Neural progenitor cell (in vitro differentiated cells): ENCODE measurements at regions not wholly inside any gene's neighbourhood (a gene's known extent, or its start where the extent isn't known, plus 50 kb on each side); places are given as distances from the start of the nearest gene placed in this dataset.
A peak's percentile ranks its signal among the peaks of the same experiment; 100 is the strongest.
"Not testable (repeated sequence)": the region's sequence is repeated elsewhere in the genome, so short reads cannot be mapped to it uniquely, and the experiment has no call there.

Source experiments
- DNase-seq: peaks from one replicate; pipeline ENCODE4 v3.0.0-alpha.2; 2016; ENCODE audit warnings: low spot score
- H2AFZ ChIP-seq: fragments of 200-600 bp; sonication (generic); replicated peaks from 2 replicates; pipeline ENCODE4 v1.6.1; 2016; ENCODE audit warnings: antibody characterized with exemption
- H3F3A ChIP-seq: fragments of 200-600 bp; sonication (generic); 2 replicates; pipeline ENCODE4 v1.6.1; 2016; ENCODE audit warnings: antibody characterized with exemption, low read depth
- H3K27ac ChIP-seq: fragments of 200-600 bp; sonication (generic); 2 replicates; pipeline ENCODE4 v1.5.1; 2016; ENCODE audit warnings: mild to moderate bottlenecking
- H3K27me3 ChIP-seq: fragments of 200-600 bp; sonication (generic); 2 replicates; pipeline ENCODE4 v1.6.1; 2016; ENCODE audit warnings: mild to moderate bottlenecking, moderate library complexity
- H3K36me3 ChIP-seq: fragments of 200-600 bp; sonication (generic); 2 replicates; pipeline ENCODE4 v1.5.1; 2016
- H3K4me1 ChIP-seq: fragments of 200-600 bp; sonication (generic); 2 replicates; pipeline ENCODE4 v1.6.1; 2016; ENCODE audit warnings: mixed run types
- H3K4me2 ChIP-seq: fragments of 200-600 bp; sonication (generic); 2 replicates; pipeline ENCODE4 v1.6.1; 2016
- H3K4me3 ChIP-seq: fragments of 200-600 bp; sonication (generic); 2 replicates; pipeline ENCODE4 v1.5.1; 2016
- H3K79me2 ChIP-seq: fragments of 200-600 bp; sonication (generic); 2 replicates; pipeline ENCODE4 v1.6.1; 2016; ENCODE audit warnings: low read depth
- H3K9ac ChIP-seq: fragments of 200-600 bp; sonication (generic); 2 replicates; pipeline ENCODE4 v1.6.1; 2016
- H3K9me3 ChIP-seq: fragments of 200-600 bp; sonication (generic); 2 replicates; pipeline ENCODE4 v1.5.1; 2016; ENCODE audit warnings: low read depth
- H4K20me1 ChIP-seq: fragments of 200-600 bp; sonication (generic); 2 replicates; pipeline ENCODE4 v1.6.1; 2016; ENCODE audit warnings: low read depth
- H3K27ac Mint-ChIP-seq: 3 replicates; pipeline ENCODE4 v1.8.0; 2021; ENCODE audit warnings: mixed read lengths
- H3K27me3 Mint-ChIP-seq: 2 replicates; pipeline ENCODE4 v1.8.0; 2022; ENCODE audit warnings: low read depth, mild to moderate bottlenecking, inconsistent platforms, moderate library complexity, mixed read lengths; ENCODE audit not compliant: insufficient read depth
- H3K36me3 Mint-ChIP-seq: 3 replicates; pipeline ENCODE4 v1.8.0; 2021; ENCODE audit warnings: mixed read lengths
- H3K4me1 Mint-ChIP-seq: 3 replicates; pipeline ENCODE4 v1.8.0; 2021; ENCODE audit warnings: mixed read lengths
- H3K4me3 Mint-ChIP-seq: 3 replicates; pipeline ENCODE4 v1.8.0; 2021; ENCODE audit warnings: mild to moderate bottlenecking, moderate library complexity, mixed read lengths
- H3K9me3 Mint-ChIP-seq: 3 replicates; pipeline ENCODE4 v1.8.0; 2020; ENCODE audit warnings: mixed read lengths
- CTCF ChIP-seq: fragments of 200-600 bp; sonication (generic); IDR thresholded peaks from 2 replicates; pipeline ENCODE4 v1.5.1; 2017; ENCODE audit warnings: antibody characterized with exemption, mild to moderate bottlenecking
- EZH2 ChIP-seq: fragments of 200-600 bp; sonication (generic); IDR thresholded peaks from 2 replicates; pipeline ENCODE4 v1.6.1; 2017; ENCODE audit warnings: antibody characterized with exemption, mild to moderate bottlenecking, moderate library complexity
- EZH2phosphoT487 ChIP-seq: fragments of 200-600 bp; sonication (generic); IDR thresholded peaks from 2 replicates; pipeline ENCODE4 v1.6.1; 2017; ENCODE audit warnings: antibody characterized with exemption

- no peak overlapping the region for H3K9ac ChIP-seq
- H2AFZ ChIP-seq: no peak overlapping the region
- H3K27me3 ChIP-seq: no peaks in the 10 kb centered on the region
- H3K27ac ChIP-seq: no peak overlapping the region
- DNase-seq: no peak
- H3K4me2 ChIP-seq: no peak overlapping the region
- no peaks in the 10 kb centered on the region for H3K9me3 Mint-ChIP-seq
- no peaks in the 10 kb centered on the region for H3K4me1 Mint-ChIP-seq
- TF ChIP-seq EZH2 (no peak), EZH2phosphoT487 (no peak), CTCF (no peak)
- H3K36me3 ChIP-seq: no peaks in the 10 kb centered on the region
- no peak overlapping the region for H3K4me3 Mint-ChIP-seq
- no peaks in the 10 kb centered on the region for H3K79me2 ChIP-seq
- H3K9me3 ChIP-seq: no peaks in the 10 kb centered on the region
- H3K27me3 Mint-ChIP-seq: peaks cover 6% of the 10 kb centered on the region
- H3K27ac Mint-ChIP-seq: no peak overlapping the region
- H3F3A ChIP-seq: no peaks in the 10 kb centered on the region
- H3K36me3 Mint-ChIP-seq: no peaks in the 10 kb centered on the region
- H3K4me1 ChIP-seq: no peaks in the 10 kb centered on the region
- H4K20me1 ChIP-seq: no peaks in the 10 kb centered on the region
- H3K4me3 ChIP-seq: no peak overlapping the region
Measured at GRCh38 chr15:61374848-61375247, 145.7 kb upstream of the RORA start.

- Histone ChIP-seq H3K27me3 (peaks cover 4% of the 10 kb centered on the region), H4K20me1 (no peaks in the 10 kb centered on the region), H2AFZ (no peak overlapping the region), H3K9me3 (no peaks in the 10 kb centered on the region), H3K4me1 (peaks cover 5% of the 10 kb centered on the region), H3K4me3 (no peak overlapping the region), H3F3A (no peaks in the 10 kb centered on the region), H3K27ac (no peak overlapping the region), H3K79me2 (no peaks in the 10 kb centered on the region), H3K4me2 (no peak overlapping the region), H3K9ac (no peak overlapping the region), H3K36me3 (no peaks in the 10 kb centered on the region)
- TF ChIP-seq EZH2phosphoT487 (no peak), EZH2 (no peak), CTCF (no peak)
- Mint-ChIP-seq H3K27ac (no peak overlapping the region), H3K4me3 (no peak overlapping the region), H3K9me3 (peaks cover 10% of the 10 kb centered on the region), H3K4me1 (peaks cover 8% of the 10 kb centered on the region), H3K27me3 (no peaks in the 10 kb centered on the region), H3K36me3 (peaks cover 2% of the 10 kb centered on the region)
- no peak for DNase-seq
Measured at GRCh38 chr15:61367953-61368352, 138.9 kb upstream of the RORA start.

- Histone ChIP-seq H3K4me3 (peak overlapping the region; percentile 7), H3K27ac (no peak overlapping the region), H4K20me1 (no peaks in the 10 kb centered on the region), H2AFZ (peak overlapping the region; percentile 75), H3K27me3 (peaks cover 4% of the 10 kb centered on the region), H3K9ac (no peak overlapping the region), H3K9me3 (no peaks in the 10 kb centered on the region), H3K79me2 (no peaks in the 10 kb centered on the region), H3K4me2 (peak overlapping the region; percentile 34), H3K36me3 (no peaks in the 10 kb centered on the region), H3F3A (no peaks in the 10 kb centered on the region), H3K4me1 (peaks cover 5% of the 10 kb centered on the region)
- Mint-ChIP-seq H3K36me3 (peaks cover 2% of the 10 kb centered on the region), H3K27me3 (no peaks in the 10 kb centered on the region), H3K27ac (no peak overlapping the region), H3K9me3 (peaks cover 21% of the 10 kb centered on the region), H3K4me1 (peaks cover 8% of the 10 kb centered on the region), H3K4me3 (no peak overlapping the region)
- peak; percentile 88 for DNase-seq
- no peak for TF ChIP-seq EZH2phosphoT487
- no peak for TF ChIP-seq EZH2
- no peak for TF ChIP-seq CTCF
Measured at GRCh38 chr15:61364871-61365270, 135.8 kb upstream of the RORA start.

- not testable (repeated sequence) for H2AFZ ChIP-seq, H4K20me1 ChIP-seq, H3K36me3 ChIP-seq, H3K27me3 Mint-ChIP-seq, H3K4me1 ChIP-seq, H3F3A ChIP-seq, H3K4me2 ChIP-seq, H3K27ac ChIP-seq, DNase-seq, H3K4me3 ChIP-seq, H3K79me2 ChIP-seq, H3K36me3 Mint-ChIP-seq, H3K9ac ChIP-seq, H3K27me3 ChIP-seq, H3K4me1 Mint-ChIP-seq, H3K9me3 ChIP-seq, H3K4me3 Mint-ChIP-seq, H3K27ac Mint-ChIP-seq
- H3K9me3 Mint-ChIP-seq: peaks cover 21% of the 10 kb centered on the region
Measured at GRCh38 chr15:61362912-61363311, 133.8 kb upstream of the RORA start.
